ENCODE measurements at regions not wholly inside any gene's neighbourhood (a gene's known extent, or its start where the extent isn't known, plus 50 kb on each side); places are given as distances from the start of the nearest gene placed in this dataset.

GRCh38 chr4:117637347-117637746, 396.9 kb upstream of the NDST3 start:
- no peak for DNase-seq (ENCODE audit: low spot score)
- Mint-ChIP-seq H3K9me3 (ENCODE audit: low read depth) (no peaks in the 10 kb centered on the region), H3K36me3 (ENCODE audit: low read depth) (no peaks in the 10 kb centered on the region), H3K4me1 (ENCODE audit: low read depth) (no peaks in the 10 kb centered on the region), H3K27me3 (ENCODE audit: low read depth) (no peaks in the 10 kb centered on the region), H3K27ac (ENCODE audit: unreplicated experiment) (no peak overlapping the region), H3K4me3 (ENCODE audit: unreplicated experiment) (no peak overlapping the region)
- TF ChIP-seq, protein P1, sequence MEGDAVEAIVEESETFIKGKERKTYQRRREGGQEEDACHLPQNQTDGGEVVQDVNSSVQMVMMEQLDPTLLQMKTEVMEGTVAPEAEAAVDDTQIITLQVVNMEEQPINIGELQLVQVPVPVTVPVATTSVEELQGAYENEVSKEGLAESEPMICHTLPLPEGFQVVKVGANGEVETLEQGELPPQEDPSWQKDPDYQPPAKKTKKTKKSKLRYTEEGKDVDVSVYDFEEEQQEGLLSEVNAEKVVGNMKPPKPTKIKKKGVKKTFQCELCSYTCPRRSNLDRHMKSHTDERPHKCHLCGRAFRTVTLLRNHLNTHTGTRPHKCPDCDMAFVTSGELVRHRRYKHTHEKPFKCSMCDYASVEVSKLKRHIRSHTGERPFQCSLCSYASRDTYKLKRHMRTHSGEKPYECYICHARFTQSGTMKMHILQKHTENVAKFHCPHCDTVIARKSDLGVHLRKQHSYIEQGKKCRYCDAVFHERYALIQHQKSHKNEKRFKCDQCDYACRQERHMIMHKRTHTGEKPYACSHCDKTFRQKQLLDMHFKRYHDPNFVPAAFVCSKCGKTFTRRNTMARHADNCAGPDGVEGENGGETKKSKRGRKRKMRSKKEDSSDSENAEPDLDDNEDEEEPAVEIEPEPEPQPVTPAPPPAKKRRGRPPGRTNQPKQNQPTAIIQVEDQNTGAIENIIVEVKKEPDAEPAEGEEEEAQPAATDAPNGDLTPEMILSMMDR (IDR thresholded peaks at IDR 0.05), result no peak

GRCh38 chr4:117640836-117641235, 393.4 kb upstream of the NDST3 start:
- Mint-ChIP-seq H3K4me1 (ENCODE audit: low read depth) (no peaks in the 10 kb centered on the region), H3K4me3 (ENCODE audit: unreplicated experiment) (no peak overlapping the region), H3K27me3 (ENCODE audit: low read depth) (no peaks in the 10 kb centered on the region), H3K36me3 (ENCODE audit: low read depth) (no peaks in the 10 kb centered on the region), H3K9me3 (ENCODE audit: low read depth) (peaks cover 4% of the 10 kb centered on the region), H3K27ac (ENCODE audit: unreplicated experiment) (no peak overlapping the region)
- TF ChIP-seq, protein P1 (IDR thresholded peaks at IDR 0.05), result no peak
- DNase-seq (ENCODE audit: low spot score), result no peak

DNA sequence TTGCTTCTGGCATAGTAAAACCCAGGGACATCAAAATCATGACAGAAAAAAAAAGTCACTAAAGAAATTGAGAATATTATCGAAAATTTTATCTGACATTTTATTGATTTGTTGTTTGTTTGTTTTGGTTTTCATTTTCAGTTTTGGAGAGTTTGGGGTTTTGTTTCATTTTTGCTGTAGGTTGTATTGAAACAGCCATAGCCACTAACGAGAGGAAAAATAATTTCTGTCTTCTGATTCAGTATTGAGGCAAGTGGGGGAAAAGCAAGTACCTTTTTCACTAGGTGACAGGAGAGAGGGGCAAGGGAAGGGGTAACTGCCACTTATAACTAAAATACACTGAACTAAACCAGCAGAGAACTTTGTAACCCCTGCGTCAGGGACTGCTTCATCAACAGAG, 392.8 kb upstream of the NDST3 start:
- Mint-ChIP-seq H3K4me1 (ENCODE audit: low read depth) (no peaks in the 10 kb centered on the region), H3K27me3 (ENCODE audit: low read depth) (no peaks in the 10 kb centered on the region), H3K4me3 (ENCODE audit: unreplicated experiment) (no peak overlapping the region), H3K27ac (ENCODE audit: unreplicated experiment) (no peak overlapping the region), H3K36me3 (ENCODE audit: low read depth) (peaks cover 1% of the 10 kb centered on the region), H3K9me3 (ENCODE audit: low read depth) (peaks cover 11% of the 10 kb centered on the region)
- no peak for DNase-seq (ENCODE audit: low spot score)
- TF ChIP-seq, protein P1 (IDR thresholded peaks at IDR 0.05), result no peak

- Mint-ChIP-seq H3K4me3 (ENCODE audit: unreplicated experiment) (no peak overlapping the region), H3K9me3 (ENCODE audit: low read depth) (peaks cover 4% of the 10 kb centered on the region)
Observed at GRCh38 chr4:117654079-117654478, 380.2 kb upstream of the NDST3 start.

GRCh38 chr4:117660668-117661067, 373.6 kb upstream of the NDST3 start:
- no peak for DNase-seq (ENCODE audit: low spot score)
- Mint-ChIP-seq H3K27me3 (ENCODE audit: low read depth) (no peaks in the 10 kb centered on the region), H3K4me1 (ENCODE audit: low read depth) (peaks cover 5% of the 10 kb centered on the region), H3K9me3 (ENCODE audit: low read depth) (peaks cover 4% of the 10 kb centered on the region), H3K4me3 (ENCODE audit: unreplicated experiment) (no peak overlapping the region), H3K36me3 (ENCODE audit: low read depth) (no peaks in the 10 kb centered on the region), H3K27ac (ENCODE audit: unreplicated experiment) (no peak overlapping the region)
- TF ChIP-seq, protein P1 (IDR thresholded peaks at IDR 0.05), result no peak

More at GRCh38 chr4:117654079-117654478, 380.2 kb upstream of the NDST3 start:
- Mint-ChIP-seq H3K4me1 (ENCODE audit: low read depth) (no peaks in the 10 kb centered on the region), H3K36me3 (ENCODE audit: low read depth) (no peaks in the 10 kb centered on the region), H3K27ac (ENCODE audit: unreplicated experiment) (no peak overlapping the region), H3K27me3 (ENCODE audit: low read depth) (no peaks in the 10 kb centered on the region)
- TF ChIP-seq, protein P1 (IDR thresholded peaks at IDR 0.05), result no peak
- DNase-seq (ENCODE audit: low spot score), result no peak
